Smooth muscle cell of the brain vasculature (primary cell): ENCODE measurements at regions not wholly inside any gene's neighbourhood (a gene's known extent, or its start where the extent isn't known, plus 50 kb on each side); places are given as distances from the start of the nearest gene placed in this dataset.
"Not testable (repeated sequence)": the region's sequence is repeated elsewhere in the genome, so short reads cannot be mapped to it uniquely, and the experiment has no call there.

Experiments
- DNase-seq: peaks from one replicate; pipeline ENCODE4 v3.0.0-alpha.2; 2012; ENCODE audit warnings: low read depth, low spot score

DNA sequence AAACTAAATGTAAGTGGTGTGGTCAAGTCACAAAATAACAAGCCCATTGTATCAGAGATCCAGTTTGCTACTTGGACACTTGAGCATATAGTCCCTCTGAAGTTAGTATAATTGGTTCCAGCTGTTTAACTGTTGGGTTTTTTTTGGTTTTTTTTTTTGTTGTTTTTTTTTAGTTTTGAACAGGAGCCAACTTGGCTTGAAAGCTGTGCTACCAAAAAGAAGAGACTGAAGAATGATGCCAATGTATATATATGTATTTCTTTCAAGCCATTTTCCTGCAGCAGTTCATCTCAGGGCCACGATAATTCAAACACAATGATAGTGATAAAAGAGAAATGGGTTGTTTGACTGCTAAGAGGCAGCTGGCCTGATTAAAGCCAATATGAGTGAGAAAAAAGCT, 138.3 kb downstream of the PCDH18 start:
- DNase-seq: peak; percentile 47

DNA sequence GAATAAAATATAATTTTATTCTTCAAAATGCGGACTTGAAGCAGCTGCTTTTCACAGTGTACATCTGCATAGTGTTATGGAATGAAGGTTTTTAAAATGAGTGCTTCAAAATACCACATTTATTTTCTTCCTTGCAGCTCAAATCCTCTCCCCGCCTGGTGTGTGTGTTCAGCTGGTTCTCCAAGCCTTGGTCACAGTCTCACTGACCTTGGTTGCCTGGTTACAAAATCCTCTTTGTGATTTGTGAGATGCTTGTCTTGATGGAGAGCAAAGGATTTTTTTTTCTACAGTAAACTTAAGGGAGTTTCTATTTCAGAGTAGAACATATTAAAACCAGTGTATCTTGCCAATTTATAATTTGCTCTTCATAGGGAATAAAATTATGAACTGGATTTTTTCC, 139.2 kb downstream of the PCDH18 start:
- peak; percentile 57 for DNase-seq

DNA sequence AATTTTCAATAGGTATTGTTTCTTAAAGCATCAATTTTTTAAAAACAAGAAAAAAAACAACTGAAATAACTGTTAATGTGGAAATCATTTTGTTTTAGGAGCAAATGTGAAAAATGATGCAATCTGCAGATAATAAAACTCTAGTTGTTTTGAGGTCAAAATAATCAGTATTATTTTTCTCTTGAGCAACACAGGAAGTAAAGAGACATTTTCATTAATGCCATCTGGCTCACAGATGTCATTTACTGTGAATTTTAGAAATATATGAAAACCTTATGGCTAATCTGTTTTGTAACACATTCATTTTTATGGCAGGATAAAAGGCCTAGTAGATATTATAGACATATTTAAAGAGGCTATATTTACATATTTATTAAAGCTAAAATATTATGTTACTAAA, 141.6 kb downstream of the PCDH18 start:
- no peak for DNase-seq

DNA sequence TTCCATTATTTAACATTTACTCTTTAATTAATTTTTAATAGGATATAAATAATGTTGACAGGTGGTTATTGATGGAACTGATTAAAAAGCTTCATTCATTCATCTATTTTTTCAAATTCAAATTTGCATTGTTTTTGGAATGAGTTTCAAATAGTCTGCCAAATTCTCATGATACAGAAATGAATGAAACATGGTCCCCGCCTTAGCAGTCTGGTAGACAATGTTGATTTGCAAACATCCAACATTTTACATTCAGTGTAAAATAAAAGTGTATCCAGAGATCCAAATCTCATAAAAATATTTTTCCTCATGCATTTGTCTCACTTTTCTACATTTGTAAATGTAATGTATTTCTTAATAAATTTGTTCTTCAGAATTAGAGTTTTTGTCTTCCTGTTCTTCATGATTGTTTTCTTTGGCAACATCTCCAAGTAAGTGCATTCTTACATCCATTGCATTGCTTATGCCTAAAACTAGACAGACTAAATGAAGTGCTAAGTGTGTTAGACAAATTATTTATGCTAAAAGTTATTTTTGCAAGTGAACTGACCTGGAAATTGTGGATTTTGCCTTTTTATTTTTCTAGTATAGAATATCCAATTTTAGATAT, 142.3 kb downstream of the PCDH18 start:
- no peak for DNase-seq

DNA sequence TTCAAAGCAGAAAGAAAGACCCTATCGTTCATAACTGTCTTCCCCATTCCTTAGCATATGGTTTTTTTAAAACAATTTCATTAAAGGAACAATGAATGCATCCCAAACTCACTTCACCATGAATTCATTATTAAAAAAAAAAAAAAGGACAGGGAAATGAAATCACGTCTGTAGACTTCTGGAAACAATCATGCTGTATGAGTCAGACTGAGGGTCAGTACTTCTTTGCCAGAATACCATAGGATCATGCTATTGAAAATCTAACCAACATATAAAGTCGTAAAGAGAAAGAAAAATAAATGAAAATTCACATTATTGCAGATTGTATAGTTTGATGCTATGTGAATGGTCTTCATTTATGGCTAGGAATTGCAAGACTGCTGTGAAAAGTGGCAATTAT, 144.4 kb downstream of the PCDH18 start:
- DNase-seq: peak; percentile 40

DNA sequence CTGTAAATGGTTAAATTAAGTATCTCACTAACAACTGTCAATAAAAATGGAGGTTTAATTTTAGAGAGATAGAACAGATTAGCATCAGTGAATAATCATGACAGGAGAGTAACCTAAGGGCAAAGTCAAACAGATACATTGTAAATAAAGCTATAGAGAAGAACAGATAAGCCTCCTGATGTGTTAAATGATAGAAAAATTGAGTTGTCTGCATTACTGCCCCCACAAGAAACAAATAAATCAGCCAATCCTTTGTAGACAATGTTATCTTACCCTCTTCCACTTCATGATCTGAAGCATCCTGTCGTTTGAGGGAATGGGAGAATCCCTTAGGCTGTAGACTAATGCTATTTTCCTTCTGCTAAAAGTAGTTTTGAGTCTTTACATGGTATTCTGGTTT, 147.8 kb downstream of the PCDH18 start:
- DNase-seq: no peak

DNA sequence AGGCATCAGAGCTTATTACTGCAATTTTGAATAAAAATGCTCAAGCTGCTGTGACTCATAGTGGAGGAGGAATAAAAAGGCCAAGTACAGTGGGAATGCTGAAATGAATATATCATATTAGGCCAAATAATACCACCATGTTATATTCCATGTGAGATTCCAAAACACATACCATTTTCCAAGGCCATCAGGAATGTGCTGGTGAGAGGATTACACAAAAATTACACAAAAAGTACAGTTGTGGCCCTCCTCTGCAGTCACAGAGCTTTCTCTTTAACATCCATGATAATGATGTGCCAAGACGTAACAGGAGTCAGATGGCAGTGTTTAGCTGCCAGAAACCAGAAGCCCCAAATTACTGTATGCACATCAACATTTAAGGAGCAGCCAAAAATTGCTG, 153.5 kb downstream of the PCDH18 start:
- no peak for DNase-seq

DNA sequence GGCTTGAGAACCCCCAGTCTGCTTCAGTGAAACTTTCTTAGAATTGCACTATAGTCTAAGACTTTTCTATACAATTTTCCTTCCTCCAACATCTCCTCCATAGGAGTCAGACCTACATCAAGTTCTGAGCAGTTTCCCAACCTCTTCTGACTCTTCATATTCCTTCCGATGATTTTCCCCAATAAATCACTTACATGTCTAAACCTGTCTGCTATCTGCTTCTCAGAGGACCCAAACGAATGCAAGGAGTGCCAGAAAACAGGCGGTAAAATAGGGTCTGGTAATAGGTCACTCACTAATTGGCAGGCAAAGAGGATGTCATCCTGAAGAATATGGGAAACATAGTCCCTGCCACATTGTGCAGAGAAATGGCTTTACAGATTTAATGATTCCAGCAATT, 153.9 kb downstream of the PCDH18 start:
- DNase-seq: no peak

DNA sequence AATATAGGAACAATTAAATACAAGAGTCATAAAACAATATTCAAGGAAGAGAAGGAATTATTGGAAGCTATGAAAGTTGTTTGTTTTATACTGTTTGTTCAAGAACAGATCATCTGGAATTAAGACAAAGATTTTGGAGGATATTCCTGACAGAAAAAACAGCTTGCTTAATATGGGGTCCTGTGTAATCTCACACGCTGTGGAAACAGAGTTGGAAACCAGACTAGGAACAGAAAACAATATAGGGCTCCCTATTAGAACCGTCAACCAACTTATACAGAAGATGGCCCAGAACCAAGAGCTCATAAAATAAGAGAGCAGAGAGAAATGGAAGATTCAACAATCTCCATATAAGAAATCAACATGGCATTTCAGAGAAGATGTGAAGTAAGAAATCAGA, 156.0 kb downstream of the PCDH18 start:
- DNase-seq: no peak

DNA sequence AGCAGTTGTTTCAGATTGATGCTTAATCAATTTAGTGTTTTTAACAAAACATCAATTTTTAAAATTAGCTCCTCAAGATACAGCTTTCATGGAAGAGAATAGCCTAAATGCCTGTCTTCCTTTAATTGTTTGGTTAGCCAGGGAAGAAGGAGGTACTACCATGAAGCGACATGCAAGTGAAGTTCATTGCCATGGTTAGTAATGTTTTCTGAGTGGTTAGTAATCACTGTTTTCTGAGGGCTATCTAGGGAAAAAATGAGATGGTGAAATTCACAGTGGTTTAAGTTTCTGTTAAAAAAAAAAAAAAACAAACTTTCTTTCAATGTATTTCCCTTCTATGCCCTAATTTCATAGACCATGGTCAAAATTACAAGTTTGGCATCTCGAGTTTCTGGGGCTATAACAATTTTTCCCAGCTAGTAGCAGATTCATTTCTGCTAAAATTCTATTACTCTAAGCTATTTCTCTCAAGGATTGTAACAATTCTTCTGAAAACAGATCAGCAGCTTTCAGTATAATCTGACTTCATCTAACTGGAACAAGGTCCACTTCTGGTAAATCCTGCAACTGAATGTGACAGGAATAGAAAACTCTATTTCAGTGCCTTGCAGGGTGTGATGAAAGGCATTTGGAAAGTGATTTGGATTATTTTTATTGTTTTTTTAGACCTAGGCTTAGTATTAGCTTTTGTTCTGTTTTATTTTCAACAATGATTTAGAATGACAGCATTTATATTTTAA, 157.0 kb downstream of the PCDH18 start:
- no peak for DNase-seq

DNA sequence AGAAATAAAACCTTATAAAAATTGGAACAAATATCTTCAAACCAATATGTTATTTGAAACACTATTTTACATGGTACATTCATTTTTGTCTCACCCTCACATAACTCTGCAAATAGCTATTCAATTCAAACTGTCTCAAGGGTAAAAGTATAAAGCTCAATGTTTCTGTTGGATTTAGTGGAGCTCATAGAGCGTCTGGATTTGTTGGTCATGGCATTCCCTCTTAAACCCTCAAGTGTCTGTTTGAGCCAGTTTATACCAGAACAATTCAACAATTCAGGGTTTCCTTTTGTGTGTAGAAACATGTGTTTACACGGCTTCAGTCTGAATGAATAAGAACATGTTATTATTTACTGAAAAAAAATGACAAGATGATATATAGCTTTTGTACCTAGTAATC, 161.6 kb downstream of the PCDH18 start:
- DNase-seq: no peak

DNA sequence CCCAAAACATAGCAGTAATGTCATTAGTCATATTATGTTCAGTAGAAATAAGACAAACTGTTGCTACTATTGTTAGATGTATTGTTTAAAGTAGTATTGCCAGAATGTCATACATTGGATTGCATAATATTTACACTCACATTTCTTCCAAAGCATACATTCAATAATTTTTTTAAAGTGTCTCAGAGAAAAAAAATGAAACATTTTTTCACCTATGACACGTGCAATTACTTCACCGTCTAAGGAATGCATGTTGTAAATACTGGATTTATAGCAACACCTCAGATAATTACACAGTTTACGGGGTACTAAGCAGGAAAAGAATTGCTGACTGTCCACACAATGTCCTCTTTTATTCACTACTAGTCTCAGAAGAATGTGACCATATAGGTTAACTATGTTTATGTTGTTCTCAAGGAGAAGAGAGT, 162.1 kb downstream of the PCDH18 start:
- DNase-seq: no peak

DNA sequence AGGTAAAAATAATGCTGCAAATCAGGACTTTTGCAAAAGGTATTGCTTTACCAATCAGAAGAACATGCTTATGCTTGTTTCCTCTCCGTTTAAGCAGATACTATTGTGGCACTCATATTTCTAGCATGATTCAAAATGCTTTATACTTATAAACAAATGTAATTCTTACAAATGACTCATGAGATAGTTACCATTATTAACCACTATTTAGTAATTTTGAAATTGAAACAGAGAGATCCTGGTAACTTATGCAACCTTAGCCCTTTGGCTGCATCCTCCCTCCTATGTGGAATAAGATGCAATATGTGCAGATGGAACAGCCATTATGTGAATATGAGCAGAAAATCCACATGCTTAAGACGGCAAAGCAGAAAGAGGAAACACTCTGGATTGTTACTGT, 164.7 kb downstream of the PCDH18 start:
- DNase-seq: no peak

DNA sequence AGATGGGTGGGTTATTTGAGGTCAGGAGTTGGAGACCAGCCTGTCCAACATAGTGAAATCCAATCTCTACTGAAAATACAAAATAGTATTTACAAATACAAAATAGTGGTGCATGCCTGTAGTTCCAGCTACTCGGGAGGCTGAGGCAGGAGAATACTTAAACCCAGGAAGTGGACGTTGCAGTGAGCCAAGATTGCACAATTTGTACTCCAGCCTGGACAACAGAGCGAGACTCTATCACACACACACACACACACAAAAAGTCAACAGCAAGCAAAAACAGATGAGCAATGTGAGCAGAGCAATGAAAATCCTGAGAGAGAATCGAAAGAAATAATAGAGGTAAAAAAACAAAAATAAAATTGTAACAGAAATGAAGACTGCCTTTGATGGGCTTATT, 168.8 kb downstream of the PCDH18 start:
- no peak for DNase-seq

DNA sequence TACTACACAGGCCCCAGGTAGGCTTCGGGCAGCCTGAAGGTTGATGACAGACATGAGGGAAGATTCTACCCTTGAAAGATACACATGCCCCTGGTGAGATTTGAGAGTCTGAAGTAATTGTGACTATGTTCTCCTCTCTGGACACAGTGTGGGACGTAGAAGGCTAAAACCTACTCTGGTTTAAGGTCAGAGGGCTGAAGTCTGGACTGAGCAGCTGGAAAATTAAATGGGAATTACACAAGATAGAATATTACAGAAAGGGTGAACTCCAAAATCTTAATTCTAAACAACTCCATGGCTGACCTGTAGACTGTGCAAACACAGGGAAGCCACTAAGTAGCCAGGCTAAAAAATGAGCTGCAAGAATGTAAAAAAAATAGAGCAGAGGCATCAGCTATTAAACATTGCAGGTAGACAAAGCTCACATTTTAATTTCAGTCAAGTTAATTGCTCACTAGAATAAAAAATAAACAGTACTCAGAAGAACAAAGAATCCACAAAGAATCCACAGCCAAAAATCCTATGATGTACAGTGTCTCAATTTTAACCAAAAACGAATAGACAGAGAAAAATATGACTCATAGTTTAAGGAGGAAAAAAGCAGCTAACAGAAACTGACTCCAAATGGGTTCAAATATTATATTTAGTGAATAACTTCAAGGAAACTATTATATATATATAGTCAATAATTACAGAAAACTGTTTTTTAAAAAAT, 170.4 kb downstream of the PCDH18 start:
- DNase-seq: no peak

DNA sequence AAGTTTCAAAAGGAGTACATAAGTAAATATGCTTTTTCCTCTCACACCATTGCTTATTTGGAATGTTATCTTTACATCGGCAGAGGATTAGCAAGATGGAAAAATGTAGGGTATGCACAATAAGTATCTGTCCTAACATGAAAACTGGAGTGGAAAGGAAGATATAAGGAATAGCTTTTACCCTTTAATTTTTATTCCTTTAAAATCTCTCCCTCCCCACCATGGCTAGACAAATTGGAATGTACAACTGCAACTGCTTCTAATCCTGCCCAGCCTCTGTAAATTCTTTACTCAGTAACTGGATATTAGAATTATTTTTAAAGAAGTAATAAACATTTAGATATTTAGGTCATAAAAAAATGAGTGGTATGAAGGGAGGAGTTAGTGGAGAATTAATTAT, 171.5 kb downstream of the PCDH18 start:
- no peak for DNase-seq

DNA sequence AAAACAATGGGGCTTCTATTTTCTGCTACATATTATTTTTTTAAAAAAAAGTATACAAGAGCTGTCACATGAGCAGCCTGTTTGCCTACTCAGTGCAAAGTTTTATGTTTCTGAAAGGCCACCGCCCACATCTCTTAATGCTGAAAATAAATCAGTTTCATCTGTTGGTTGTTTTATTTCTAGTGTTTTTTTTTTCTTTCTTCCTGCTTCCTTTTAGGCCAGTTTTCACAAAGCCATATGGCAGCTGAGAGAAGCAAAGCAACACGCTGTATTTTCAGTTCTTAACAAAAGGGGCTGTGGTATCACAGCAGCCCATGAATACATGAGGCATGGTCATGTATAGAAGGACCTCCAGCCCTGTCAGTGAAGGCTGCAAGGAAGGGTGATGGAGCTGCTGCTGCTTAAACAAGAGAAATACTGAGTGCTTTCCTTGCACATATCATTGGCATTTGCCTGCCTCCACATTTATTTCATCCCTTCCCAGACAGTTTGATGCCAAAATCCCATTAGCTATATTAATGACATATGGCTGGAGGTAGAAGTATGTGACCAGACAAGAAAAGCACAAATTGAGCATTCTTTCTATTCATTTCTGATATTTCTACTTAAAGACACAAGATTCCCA, 172.5 kb downstream of the PCDH18 start:
- peak; percentile 20 for DNase-seq

DNA sequence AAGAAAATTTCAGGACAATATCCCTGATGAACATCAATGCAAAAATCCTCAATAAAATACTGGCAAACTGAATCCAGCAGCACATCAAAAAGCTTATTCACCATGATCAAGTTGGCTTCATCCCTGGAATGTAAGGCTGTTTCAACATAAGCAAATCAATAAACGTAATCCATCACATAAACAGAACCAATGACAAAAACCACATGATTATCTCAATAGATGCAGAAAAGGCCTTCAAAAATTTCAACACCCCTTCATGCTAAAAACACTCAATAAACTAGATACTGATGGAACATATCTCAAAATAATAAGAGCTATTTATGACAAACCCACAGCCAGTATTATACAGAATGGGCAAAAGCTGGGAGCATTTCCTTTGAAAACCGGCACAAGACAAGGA, 177.7 kb downstream of the PCDH18 start:
- not testable (repeated sequence) for DNase-seq

DNA sequence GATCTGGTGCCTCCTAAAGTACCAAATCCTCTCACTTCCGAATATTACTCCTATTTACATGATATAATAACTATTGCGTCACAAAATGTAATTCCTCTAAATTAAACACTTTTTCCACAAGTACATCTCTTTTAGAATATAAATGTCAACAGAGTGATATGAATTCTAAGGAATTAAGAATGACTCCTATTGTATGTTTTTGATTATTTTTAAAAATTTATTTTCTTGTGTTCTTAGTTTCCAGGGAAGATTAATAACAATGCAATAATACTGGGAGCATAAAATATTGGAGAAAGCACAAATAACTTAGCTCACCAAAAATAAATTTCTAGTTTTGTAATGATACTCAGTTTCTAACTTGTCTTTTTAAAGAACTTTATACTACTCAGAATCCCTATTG, 184.9 kb downstream of the PCDH18 start:
- DNase-seq: no peak

DNA sequence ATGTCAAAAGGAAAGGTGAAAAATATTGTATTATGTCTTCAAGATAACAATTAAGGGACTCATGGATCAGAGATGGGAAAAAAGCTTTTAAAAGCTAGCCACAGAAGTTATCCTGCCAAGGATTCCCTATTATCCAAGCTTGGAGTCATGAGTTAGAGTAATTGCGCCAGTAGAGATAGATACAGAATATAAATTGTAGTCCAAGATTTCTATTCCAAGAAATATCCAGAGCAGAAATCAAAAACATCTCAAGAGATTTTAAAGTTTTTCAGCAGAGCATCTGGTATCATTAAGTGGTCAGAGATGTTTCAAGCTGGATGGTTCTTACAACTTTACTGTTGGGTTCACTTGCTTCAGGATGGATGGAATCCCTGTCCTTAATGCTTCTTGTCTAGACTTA, 186.7 kb downstream of the PCDH18 start:
- DNase-seq: no peak

DNA sequence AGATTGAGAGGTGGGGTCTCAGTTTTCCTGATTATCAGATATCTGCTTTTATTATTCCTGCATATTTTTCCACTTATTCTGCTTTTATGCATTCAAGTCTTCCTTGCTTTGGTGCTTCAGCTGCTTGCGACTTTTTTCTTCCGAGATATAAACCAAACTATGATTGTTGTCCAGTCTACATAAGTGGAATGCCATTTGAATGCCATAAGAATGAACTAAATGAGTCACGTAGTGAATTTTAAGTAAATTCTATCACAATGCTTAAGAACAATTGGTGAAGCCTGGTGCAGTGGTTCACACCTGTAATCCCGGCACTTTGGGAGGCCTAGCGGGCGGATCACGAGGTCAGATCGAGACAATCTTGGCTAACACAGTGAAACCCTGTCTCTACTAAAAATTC, 189.1 kb downstream of the PCDH18 start:
- DNase-seq: no peak

DNA sequence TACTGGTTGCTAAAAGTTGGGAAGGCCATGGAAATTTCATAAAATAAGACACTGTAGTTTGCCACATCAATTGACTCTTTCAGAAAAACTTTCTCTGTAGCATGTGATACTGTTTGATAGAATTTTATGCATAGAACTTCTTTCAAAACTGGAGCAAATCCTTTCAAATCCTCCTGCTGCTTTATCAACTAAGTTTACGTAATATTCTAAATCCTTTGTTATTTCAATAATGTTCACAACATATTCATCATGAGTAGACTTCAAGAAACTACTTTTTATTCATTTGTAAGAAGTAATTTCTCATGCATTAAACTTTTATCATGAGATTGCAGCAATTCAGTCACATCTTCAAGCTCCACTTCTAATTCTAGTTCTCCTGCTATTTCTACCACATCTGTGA, 199.3 kb downstream of the PCDH18 start:
- no peak for DNase-seq

DNA sequence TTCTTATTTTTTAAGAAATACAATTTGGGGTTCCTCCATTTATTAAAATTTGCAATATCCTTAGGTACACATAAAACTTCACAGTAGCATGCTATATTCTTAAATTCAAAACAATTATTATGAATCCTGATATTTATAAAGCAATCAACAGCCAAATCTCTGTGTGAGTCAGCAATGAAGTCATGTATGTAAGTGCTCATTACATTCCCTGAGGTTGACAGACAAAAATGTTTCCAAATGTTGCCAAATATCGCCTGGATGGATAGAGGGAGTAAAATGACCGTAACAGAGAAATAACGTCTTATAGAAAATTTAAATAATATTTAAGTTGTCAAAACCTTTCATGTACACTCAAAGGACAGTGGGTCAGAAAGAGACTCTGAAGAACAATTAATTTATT, 220.0 kb downstream of the PCDH18 start:
- no peak for DNase-seq
